ENCODE measurements at regions not wholly inside any gene's neighbourhood (a gene's known extent, or its start where the extent isn't known, plus 50 kb on each side); places are given as distances from the start of the nearest gene placed in this dataset.

DNA sequence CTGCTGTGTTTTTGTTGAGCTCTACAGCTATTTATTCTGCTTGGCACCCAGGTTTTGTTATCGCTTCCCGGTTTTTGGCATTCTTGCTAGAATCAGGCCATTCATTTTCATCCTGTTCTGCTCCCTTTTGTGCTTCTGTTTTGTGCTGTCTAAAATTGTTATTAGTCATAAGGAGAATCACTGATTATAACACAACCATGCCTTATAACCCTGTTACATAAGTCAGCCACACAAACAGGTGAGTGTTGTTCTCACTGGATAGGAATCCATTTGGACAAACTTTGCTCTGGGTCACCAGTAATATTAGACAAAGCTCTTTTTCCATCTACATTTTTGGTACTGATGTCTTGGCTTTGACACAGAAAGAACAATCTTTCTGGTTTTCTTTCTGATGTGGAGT, 622.8 kb downstream of the PSAT1 start:
- DNase-seq (ENCODE audit: low spot score) = peak; percentile 45

DNA sequence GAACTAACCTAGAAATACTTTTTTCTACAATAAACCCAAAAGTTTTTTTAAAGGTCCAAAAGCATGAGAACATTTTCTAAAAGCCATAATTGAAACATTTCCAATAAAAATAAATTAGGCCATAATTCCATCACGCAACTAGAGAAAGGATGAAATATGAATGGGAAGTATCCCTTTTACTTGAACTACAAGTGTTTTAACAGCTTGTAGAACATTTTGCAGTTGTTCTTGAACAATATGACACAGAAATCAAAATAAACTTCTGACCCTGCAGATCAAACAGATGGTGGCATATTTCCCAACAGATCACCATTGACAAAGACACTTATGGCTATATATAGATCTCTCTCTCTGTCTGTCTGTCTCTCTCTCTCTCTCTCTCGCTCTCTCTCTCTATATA, 624.4 kb downstream of the PSAT1 start:
- DNase-seq (ENCODE audit: low spot score) = no peak

DNA sequence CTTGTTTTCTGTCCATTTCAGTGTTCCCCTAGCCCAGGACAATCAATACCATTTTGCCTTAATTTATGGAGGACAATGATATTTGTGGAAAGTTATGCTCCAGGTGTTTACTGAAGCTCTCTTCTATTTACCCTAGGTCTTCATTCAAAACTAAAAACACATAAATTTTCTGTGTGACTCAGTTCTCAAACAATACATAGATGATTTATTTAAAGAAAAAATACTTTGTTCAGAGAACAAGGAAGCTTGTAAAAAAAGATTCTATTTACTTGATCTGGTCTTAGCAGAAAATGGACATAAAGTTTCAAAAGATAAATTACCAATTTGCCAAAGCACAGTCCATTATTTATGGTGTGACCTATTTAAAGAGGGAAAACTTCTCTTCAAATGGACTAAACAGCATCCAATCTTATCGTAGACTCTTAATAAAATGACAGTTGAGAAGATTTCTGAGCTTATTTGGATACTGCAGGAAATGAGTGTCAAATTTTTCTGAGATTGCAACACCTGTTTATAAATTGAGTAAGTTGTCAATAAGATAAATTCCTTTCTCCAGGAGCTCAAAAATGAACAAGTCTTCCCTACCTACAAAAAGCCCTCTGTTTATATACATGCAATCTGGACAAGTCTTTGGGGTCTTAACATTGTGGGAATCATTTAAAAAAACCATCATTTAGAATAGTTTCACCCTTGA, 627.2 kb downstream of the PSAT1 start:
- no peak for DNase-seq (ENCODE audit: low spot score)

DNA sequence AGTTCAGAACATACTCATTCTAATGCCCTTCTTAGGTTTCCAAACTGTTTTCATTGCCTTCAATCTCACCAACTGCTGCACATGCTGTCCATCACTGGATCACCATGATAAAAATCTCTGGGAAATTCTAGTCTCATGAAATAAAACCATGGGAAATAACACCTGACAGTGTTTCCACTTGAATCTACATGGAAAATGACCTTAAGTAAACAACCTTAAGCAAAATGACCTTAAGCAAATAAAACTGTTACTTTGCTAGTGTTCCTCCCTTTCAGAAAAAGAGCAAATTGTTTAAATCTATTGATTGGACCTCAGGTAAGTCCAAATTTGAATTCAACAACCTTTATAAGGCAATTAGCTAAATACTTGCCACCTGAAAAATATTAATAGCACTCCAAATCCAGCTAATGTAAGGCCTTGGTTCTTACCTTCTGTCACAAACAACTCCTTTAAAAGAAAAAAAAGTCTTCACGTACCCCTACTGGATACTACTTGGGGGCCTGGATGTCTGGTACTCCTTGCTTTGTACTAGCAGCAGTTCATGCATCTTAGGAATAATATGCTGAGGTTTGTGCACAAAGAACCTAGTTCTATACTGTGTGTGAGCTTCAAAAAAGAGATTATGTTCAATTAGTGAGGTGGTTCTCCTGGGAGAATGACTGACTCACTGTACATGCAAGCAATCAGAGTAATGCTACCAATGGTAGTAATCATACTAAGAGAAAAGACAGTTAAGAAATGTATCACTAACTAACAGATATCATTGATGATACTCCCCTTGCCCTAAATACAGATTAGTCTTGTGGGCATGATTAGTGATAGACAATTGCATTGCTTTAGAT, 630.4 kb downstream of the PSAT1 start:
- no peak for DNase-seq (ENCODE audit: low spot score)

DNA sequence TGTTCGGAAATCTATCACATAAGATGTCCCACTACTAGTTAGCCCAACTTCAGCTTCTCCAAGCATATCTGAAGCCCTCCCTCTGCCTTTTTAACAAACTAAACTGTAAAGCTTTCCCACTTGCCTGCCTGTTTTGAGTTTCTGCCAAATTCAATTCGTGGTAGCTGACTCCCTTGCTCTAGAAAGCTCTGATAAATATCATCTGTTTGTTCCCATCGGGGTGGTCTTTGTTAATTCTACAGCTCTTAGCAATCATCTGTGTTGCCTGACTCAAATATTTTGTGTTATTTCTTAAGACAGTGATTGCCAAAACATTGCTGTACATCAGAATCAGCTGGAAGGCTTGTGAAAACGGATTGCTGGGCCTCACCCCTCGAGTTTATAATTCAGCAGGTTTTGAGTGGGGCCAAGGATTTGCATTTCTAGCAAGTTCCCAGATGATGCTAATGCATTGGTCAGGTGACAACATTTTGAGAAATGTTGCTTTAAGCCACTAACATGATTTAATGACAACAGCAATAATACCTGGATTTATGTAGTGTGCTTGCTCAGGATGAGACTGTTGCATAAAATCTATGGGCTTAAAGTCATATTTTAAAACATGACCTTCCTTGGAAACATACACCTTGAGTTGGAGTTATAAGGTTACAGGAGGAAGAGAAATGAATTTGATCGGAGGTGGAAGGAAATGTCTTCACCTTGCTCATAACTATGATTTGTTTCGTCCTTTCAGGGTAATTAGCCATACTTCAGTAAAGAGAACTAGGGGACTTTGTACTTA, 631.9 kb downstream of the PSAT1 start:
- no peak for DNase-seq (ENCODE audit: low spot score)

DNA sequence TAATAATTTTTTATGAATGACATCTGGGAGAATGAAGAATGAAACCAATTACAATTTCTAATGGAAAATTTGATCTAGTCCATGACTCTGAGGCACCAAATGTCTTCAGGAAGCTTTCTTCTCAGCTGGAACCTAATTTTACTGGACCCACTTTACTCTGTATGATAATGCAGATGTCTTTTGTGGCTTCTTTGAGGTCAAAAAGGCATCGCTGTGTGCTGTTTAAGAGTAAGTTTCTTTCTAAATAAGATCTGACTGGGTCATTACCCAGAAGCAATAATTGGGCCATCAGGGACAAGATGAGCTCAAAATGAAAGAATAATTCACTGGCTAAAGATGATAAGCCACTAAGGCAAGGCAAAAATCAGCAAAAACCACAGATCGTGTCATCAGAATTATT, 633.4 kb downstream of the PSAT1 start:
- no peak for DNase-seq (ENCODE audit: low spot score)

DNA sequence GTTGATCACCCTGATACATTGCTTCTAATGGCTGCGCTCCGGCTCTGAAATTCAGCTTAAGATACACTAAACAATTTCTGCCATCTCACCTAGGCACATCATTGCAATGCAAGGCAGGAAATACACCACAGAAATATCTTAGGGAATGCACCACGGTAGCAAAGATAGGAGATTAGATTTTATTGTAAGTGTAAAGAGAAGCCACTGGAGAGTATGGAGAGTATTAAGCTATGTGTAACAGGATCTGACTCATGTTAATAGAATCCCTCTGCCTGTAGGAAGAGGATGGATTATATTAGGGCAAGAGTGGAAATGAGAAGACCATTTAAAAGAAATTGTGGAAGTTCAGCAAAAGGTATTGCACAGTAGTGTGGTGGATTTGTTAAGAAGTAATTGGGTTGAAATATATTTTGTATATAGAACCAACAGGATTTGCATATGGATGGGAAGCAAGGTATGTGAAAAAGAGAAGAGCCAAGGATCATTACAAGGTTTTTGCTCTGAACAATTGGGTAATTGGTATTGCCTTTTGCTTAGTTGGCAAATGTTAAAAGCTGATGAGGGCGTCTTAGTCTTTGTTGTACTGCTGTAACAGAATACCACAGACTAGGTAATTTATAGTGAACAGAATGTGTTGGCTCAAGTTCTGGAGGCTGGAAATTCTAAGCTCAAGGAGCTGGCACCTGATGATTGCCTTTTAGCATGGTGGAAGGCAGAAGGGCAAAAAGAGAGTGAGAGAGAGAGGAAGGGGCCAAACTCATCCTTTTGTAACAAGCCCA, 636.1 kb downstream of the PSAT1 start:
- DNase-seq (ENCODE audit: low spot score) = peak; percentile 83

DNA sequence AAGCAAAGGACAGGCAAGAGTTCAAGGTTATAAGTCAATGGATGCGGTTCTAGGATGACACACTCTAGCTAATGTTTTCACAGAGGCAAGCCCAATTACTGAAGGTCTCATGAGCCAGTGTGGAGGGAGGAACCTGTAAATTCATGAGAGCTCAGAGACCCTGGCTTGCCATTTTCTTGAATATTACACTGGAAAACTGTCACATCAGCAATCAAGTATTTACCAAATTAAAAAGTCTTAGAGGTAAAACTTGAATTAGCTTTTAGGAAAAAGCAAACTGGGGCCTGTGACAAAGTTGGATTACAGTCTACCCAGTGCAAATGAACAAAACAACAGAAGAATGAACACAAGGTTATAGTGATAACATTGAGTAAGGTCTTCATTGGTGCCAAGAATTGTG, 636.9 kb upstream of the TLE4 start:
- no peak for DNase-seq (ENCODE audit: low spot score)

DNA sequence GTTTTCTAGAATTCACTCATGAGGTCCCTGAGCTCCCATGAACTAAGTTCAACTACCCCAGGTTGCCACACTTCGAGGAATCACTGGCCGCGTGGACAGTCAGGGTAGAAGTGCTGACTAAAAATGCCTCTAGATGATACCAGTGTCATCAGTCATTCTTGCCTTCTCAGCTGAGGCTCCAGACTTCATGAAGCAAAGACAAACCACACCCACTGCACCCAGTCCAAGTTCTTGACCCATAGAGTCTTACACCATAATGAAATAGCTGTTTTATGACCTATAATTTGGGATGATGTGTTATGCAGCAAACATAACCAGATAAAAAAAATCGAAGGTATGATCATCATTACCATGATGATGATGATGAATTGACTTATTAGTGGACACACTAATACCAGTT, 632.9 kb upstream of the TLE4 start:
- DNase-seq (ENCODE audit: low spot score) = no peak

DNA sequence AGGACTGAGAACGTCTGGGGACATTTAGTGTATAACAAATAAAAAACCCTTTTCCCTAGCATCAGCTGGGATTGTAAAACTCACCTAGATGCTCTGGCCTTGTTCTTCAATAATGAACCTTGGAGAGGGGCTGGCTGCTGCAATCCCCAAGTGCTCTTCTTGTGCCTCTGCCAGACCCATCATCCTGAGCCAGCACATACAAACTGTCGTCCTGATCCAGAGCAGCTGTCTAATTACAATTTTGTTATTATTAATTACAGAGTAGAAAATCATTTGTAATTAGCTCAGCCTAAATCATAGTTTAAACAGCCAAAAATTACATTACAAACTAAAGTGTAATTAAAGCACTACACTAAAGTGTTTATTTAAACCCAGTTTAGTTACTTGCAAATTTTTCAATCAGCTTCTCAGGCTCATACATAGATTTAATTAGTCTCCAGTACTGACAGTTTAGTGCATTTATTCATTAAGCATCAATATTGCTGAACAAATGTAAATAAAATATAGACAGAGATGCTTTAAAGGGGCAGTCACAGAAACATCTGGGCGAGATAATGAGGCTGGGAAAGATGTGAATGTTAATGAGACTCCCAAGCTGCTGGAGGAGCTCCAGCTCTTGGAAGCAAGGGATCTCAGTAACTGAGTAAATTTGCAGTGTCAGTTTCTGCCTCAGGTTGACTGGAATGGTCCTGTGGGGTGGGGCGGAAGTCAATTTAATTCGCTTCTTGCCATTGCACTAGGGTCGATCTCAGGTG, 632.3 kb upstream of the TLE4 start:
- no peak for DNase-seq (ENCODE audit: low spot score)

DNA sequence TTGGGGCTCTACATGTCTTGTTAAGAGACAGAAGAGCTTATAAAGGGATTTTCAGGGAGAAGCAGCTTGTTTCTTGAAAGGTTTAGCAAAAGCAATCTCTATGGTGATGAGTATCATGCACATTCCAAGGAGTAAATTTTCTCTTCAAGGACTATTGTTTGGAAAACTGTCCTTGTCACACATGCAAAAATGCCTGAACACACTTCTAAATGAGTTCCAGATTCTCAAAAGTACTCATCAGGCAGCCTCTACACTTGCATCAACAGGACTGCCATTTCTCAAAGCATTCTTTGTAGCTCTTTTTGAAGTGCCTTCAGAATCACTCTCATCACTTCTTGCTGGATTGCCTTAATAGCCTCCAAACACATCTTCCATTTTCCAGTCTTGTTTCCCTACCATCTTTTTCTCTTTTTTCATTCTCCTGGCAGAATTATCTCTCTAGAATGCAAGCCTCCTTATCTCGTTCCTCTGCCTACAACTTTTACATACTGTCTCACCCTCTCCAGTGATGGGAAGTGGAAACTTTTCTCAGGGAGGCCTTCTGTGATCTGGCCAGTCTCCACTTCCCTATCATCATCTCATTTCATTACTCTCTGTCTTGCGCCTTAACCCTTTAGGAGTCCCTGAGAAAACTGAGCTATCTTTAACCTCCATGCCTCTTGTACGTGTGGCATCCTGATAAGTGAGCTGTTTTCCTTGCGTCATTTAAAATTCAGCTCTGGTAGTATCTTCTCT, 631.5 kb upstream of the TLE4 start:
- no peak for DNase-seq (ENCODE audit: low spot score)

DNA sequence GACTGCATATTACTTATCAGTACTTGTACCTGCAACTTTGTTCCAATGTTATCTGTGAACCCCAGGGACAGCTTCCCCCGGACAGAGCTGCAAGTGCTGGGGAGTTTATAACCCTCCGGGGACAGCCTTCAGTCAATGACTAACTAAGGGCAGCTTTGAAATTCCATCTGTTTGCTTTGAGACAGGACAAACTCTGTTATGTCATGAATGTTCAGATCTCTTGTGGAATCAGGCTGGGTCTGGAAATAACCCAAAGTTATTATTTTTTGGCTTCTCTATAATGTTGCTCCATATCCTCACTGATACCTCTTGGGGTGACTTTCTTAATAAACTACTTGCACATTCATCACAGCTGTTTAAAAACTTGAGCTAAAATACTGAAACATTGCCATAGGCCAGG, 617.5 kb upstream of the TLE4 start:
- no peak for DNase-seq (ENCODE audit: low spot score)

DNA sequence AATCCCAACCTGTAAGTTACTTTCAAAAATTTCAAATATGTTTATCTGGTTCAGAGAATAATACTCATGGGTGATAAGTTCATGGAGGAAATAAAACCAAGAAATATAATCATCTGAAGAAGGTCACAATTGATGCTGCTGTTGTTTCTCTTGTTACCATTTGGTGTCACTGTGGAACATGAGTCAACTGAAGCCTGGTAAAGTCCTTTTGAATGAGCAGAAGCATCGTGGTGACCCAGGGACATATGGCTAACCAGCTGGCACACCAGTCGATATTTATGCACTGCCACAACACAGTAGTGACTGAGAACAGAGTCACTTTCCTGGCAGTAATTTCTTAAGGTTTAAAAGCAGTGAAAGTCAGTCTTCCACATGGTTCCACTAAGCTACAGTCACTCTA, 612.9 kb upstream of the TLE4 start:
- peak; percentile 6 for DNase-seq (ENCODE audit: low spot score)

DNA sequence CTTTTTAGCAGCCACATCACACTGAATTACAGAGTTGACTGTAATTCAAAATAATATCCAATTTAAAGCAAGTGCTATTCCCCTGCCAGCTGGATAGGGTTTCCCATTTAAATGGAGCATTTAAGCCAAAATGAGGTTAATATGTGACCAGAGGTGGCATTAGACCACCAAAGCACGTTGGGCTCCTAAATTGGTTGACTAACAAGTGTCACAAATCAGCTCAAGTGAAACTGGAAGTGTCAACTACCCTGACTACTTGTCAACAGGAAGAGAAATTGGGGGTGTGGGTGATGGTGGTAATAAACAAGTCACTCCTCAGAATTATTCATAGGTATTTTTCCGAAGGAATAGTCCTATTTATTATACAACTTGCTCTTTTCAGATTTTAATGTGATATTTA, 609.6 kb upstream of the TLE4 start:
- DNase-seq (ENCODE audit: low spot score) = no peak

DNA sequence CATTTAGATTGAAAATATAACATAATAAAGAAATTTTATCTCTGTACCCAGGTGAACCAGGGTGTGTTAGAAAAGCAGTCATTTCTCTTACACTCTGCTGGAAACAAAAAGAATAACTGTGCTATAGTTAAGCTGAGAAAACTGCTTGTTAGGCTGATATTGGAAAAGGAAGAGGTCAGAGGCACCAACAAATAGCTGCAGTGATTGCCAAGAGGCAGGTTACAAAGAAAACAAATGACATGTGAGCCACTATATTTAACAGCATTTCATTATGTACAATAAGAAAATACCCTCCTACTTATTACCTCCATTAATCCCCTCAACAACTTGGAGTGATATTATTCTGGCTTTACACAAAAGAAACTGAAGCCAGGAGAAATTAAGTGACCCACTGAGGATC, 607.9 kb upstream of the TLE4 start:
- DNase-seq (ENCODE audit: low spot score) = no peak

DNA sequence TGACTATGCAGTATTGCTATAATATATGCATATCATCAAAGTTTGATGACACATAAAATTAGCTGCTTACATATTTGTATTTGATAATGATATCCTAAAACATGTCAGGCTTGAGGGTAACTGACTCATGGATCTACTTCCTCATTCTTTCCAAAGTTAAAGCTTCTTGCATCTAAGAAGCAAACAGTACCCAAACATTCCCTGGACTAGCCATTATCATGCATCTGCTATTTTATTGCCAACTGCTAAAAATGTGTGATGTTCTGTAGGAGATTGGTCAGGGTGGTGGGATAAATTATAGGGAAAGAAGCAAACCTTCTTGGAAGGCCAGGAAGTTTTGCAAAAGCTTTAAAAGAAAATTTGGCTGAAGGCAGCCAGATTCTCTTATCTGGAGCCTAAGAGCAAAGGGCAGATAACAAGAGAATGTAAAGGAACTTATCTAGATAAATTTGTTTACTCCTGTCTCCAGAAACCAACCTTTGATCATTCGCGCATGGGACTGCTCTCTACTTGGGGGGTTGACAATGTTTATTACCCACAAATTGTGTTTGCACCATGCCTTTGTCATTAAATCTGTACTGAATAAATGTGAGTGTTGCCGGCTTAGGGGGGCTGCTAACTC, 604.1 kb upstream of the TLE4 start:
- peak; percentile 53 for DNase-seq (ENCODE audit: low spot score)

DNA sequence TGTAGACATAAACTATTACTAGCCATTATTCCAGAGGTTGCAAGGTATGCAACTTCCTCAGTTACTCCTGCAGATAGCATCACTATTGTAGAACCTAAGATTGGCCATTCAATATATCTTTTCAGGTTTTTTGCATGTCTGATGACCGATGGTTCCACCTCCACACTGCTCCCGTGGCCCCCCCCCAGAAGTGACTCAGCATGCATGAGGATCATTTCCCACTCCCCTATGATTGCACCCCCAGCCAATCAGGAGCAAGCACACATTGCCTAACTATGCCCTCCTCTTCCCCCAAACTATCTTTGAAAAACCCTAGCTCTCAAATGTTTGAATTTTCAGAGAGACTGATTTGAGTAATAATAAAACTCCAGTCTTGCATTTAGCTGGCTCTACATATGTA, 601.4 kb upstream of the TLE4 start:
- DNase-seq (ENCODE audit: low spot score) = no peak

DNA sequence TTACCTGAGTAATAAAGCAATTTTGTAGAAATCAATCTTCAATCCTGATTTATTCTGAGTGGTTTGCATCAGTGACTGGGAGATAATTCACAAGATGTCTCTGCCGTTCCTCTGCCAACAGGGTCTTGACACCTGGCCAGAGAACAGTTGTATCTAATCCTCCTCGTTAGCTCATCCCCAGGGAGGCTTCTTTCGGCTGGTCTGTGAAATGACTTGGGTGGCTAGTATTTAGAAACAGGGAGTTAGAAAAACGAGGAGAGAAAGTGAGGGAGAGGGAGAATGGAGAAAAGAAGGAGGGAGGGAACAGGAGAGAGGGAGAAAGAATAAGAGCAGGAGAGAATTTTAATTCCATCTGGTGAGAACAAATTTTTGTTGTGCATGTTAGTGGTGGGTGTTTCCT, 600.2 kb upstream of the TLE4 start:
- no peak for DNase-seq (ENCODE audit: low spot score)

DNA sequence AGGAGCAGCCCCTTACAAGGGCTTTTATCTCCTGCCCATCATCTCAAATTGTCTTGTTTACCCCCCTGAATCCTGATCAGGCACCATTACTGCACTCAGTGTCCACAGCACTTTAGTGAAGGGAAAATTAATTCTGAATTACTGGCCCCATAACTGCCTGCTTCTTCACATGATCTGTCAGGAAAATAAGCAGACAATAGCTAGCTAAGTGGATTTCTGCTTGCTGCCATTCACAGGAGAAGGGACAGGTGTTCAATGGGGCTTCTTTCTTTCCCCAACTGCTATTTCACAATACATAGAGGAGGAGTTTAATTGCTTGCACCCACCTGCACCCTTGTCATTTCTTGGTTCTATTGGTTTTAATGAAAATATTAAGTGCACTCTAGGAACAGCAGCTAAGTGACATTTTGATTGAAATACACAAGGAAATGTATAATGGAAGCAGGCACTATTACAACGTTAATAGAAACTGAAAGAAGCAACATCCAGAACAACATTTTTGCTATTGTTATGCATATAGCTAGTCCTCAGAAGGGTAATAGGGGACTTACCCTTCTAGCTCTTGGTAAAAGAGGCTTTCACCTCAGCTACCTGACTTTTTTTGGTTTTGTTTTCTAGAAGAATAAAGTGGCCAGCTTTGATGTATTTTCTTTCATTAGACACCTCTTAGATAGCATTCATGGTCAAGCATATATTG, 599.3 kb upstream of the TLE4 start:
- DNase-seq (ENCODE audit: low spot score) = no peak

DNA sequence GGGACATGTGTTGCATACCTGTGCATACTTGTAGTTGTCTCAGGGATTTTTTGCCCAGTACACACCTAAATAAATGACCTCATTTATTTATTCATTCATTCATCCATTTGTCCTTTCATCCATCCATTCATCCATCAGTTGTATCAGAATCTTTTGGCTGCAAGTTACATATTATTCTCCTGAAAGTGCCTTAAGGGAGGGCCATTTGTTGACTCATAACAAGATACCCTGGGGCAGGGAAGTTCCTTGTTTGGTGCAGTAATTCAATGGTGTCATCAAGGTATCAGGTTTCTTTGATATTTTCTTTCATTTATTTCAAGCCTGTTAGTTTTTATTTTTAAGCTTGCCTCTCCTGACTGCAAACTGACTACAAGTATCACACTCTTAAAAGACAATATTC, 597.9 kb upstream of the TLE4 start:
- peak; percentile 81 for DNase-seq (ENCODE audit: low spot score)
